PC-3 (cell line): ENCODE measurements at regions not wholly inside any gene's neighbourhood (a gene's known extent, or its start where the extent isn't known, plus 50 kb on each side); places are given as distances from the start of the nearest gene placed in this dataset.

Experiments used
- ATAC-seq: fragments of 200-7000 bp; cut with Tn5 transposase; 2 replicates; pipeline ENCODE4 v1.9.1; 2020; ENCODE audit warnings: mild to moderate bottlenecking, moderate library complexity
- BruUV-seq: library from RNA; stranded (reverse); fragments of 400-500 nt; replicated peaks from 2 replicates; lab custom pipeline; 2021; lab: Mats Ljungman, UMichigan
- CTCF ChIA-PET: fragments of 300-600 bp; sonication (Branson Sonifier 250); formaldehyde crosslinking; loops from one replicate; lab custom pipeline; 2022; ENCODE audit warnings: antibody characterized with exemption; lab: Charles Lee
- POLR2A ChIA-PET: fragments of 300-600 bp; sonication (Branson Sonifier 250); formaldehyde crosslinking; loops from one replicate; lab custom pipeline; 2022; ENCODE audit warnings: antibody characterized with exemption; ENCODE audit not compliant: unreplicated experiment; lab: Charles Lee
- DNase-seq: peaks from one replicate; pipeline ENCODE4 v3.0.0-alpha.2; 2015
- H2AFZ ChIP-seq: fragments of 300-600 bp; sonication (generic); 2 replicates; pipeline ENCODE4 v1.6.0; 2016; ENCODE audit warnings: antibody characterized with exemption, low read length
- H3F3A ChIP-seq: fragments of 300-600 bp; sonication (generic); one replicate; pipeline ENCODE4 v1.6.0; 2017; ENCODE audit warnings: antibody characterized with exemption, low read length, control low read depth, mild to moderate bottlenecking; ENCODE audit not compliant: unreplicated experiment
- H3K27ac ChIP-seq: fragments of 300-600 bp; sonication (generic); 2 replicates; pipeline ENCODE4 v1.5.1; 2016; ENCODE audit warnings: mild to moderate bottlenecking, low read length
- H3K27me3 ChIP-seq: fragments of 300-600 bp; sonication (generic); 2 replicates; pipeline ENCODE4 v1.6.1; 2016; ENCODE audit warnings: low read length, mixed read lengths
- H3K36me3 ChIP-seq: fragments of 300-600 bp; sonication (generic); 2 replicates; pipeline ENCODE4 v1.6.1; 2016; ENCODE audit warnings: low read depth, mixed run types, low read length, mixed read lengths
- H3K4me1 ChIP-seq: fragments of 300-600 bp; sonication (generic); 2 replicates; pipeline ENCODE4 v1.5.1; 2016; ENCODE audit warnings: low read length; ENCODE audit not compliant: insufficient read depth
- H3K4me2 ChIP-seq: fragments of 300-600 bp; sonication (generic); 2 replicates; pipeline ENCODE4 v1.6.0; 2016; ENCODE audit warnings: low read length
- H3K4me3 ChIP-seq: fragments of 300-600 bp; sonication (generic); 2 replicates; pipeline ENCODE4 v1.5.1; 2016; ENCODE audit warnings: mild to moderate bottlenecking, low read length, mixed read lengths
- H3K79me2 ChIP-seq: fragments of 300-600 bp; sonication (generic); 2 replicates; pipeline ENCODE4 v1.6.1; 2017; ENCODE audit warnings: low read length, mixed read lengths
- H3K9ac ChIP-seq: fragments of 300-600 bp; sonication (generic); 2 replicates; pipeline ENCODE4 v1.6.0; 2016; ENCODE audit warnings: mild to moderate bottlenecking, low read length
- H3K9me2 ChIP-seq: fragments of 300-600 bp; sonication (generic); replicated peaks from 2 replicates; pipeline ENCODE4 v1.6.1; 2016; ENCODE audit warnings: mixed run types, low read length, mixed read lengths
- H3K9me3 ChIP-seq: fragments of 300-600 bp; sonication (generic); 2 replicates; pipeline ENCODE4 v1.6.1; 2016; ENCODE audit warnings: low read length, mixed read lengths
- H4K20me1 ChIP-seq: fragments of 300-600 bp; sonication (generic); 2 replicates; pipeline ENCODE4 v1.6.1; 2016; ENCODE audit warnings: low read length, mixed read lengths
- EZH2 ChIP-seq: fragments of 300-600 bp; sonication (generic); IDR thresholded peaks from one replicate; pipeline ENCODE4 v1.6.1; 2017; ENCODE audit warnings: antibody characterized with exemption, mild to moderate bottlenecking, low read length; ENCODE audit not compliant: unreplicated experiment
- EZH2phosphoT487 ChIP-seq: fragments of 300-600 bp; sonication (generic); IDR thresholded peaks from 2 replicates; pipeline ENCODE4 v1.6.1; 2018; ENCODE audit warnings: mild to moderate bottlenecking, antibody characterized with exemption, low read length, borderline replicate concordance
- intact Hi-C: fragments of 100-400 bp; cut with micrococcal nuclease; formaldehyde crosslinking; loops from 2 replicates; pipeline ENCODE4 v1.9.0; 2023
- TF ChIP-seq, protein P1 (sequence below): fragments of 300-600 bp; sonication (generic); conservative IDR thresholded peaks from 2 replicates; pipeline ENCODE4 v1.5.1; 2017; ENCODE audit warnings: antibody characterized with exemption, low read depth, mild to moderate bottlenecking, low read length

DNA sequence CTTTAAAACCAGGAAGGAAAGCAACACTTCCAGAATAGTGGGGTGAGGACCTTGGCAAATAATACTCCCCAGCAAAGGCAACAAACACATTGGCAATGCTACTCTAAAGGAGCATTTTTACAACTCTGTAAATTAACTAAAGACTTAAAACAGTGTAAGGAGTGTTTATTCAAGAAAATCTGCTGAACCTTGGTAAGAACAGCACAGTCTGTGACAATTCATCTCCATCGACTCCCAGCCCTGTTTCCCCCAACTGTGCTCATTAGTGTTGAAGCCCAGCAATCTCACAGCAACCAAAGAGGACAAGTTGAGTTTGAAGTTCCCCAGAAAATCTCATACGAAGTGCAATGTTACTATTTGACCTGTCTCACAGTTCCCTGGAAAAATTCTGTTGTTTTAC is 884.9 kb downstream of the C6orf118 start:
- Histone ChIP-seq H3K27ac (no peak overlapping the region), H3K9me2 (no peaks in the 10 kb centered on the region), H3K9me3 (no peaks in the 10 kb centered on the region), H3K9ac (no peak overlapping the region), H3K27me3 (no peaks in the 10 kb centered on the region), H3K36me3 (no peaks in the 10 kb centered on the region), H3K4me3 (no peak overlapping the region), H4K20me1 (no peaks in the 10 kb centered on the region), H2AFZ (no peak overlapping the region), H3K79me2 (no peaks in the 10 kb centered on the region), H3F3A (no peaks in the 10 kb centered on the region), H3K4me2 (no peak overlapping the region), H3K4me1 (no peaks in the 10 kb centered on the region)
- CTCF ChIA-PET: no interaction called here
- no peak for TF ChIP-seq EZH2
- no peak for TF ChIP-seq EZH2phosphoT487
- TF ChIP-seq, protein P1, sequence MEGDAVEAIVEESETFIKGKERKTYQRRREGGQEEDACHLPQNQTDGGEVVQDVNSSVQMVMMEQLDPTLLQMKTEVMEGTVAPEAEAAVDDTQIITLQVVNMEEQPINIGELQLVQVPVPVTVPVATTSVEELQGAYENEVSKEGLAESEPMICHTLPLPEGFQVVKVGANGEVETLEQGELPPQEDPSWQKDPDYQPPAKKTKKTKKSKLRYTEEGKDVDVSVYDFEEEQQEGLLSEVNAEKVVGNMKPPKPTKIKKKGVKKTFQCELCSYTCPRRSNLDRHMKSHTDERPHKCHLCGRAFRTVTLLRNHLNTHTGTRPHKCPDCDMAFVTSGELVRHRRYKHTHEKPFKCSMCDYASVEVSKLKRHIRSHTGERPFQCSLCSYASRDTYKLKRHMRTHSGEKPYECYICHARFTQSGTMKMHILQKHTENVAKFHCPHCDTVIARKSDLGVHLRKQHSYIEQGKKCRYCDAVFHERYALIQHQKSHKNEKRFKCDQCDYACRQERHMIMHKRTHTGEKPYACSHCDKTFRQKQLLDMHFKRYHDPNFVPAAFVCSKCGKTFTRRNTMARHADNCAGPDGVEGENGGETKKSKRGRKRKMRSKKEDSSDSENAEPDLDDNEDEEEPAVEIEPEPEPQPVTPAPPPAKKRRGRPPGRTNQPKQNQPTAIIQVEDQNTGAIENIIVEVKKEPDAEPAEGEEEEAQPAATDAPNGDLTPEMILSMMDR: no peak
- ATAC-seq: no peak
- POLR2A ChIA-PET: no interaction called here
- no peak for DNase-seq
- intact Hi-C loops: no loop called here
- BruUV-seq: no TSS peak

DNA sequence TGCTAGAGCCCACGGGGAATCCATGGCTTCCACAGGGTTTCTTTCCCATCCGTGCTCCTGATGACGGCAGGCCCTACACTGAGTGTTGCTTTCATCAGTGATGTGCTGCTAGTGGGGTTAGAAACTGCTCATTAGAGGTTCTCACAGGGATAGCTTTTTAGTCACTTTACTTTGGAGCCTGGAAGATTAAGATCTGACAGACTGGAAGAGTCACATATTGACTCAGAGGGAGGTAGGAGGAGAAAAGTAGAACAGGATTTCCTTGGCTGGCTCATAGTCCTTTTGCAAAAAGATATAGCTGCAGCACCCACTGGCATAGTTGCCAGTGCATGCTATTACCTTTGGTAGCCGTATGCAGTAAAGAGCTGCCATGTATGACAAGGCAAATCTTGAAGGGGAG is 890.3 kb downstream of the C6orf118 start:
- no peak overlapping the region for H3K27ac ChIP-seq
- ChIA-PET CTCF (no interaction called here), POLR2A (no interaction called here)
- H3K9me2 ChIP-seq: no peaks in the 10 kb centered on the region
- TF ChIP-seq EZH2phosphoT487: no peak
- TF ChIP-seq, protein P1: no peak
- TF ChIP-seq EZH2: no peak
- intact Hi-C loops: no loop called here
- no peaks in the 10 kb centered on the region for H3K36me3 ChIP-seq
- no peak overlapping the region for H2AFZ ChIP-seq
- no peak overlapping the region for H3K9ac ChIP-seq
- no peak for ATAC-seq
- no TSS peak for BruUV-seq
- H4K20me1 ChIP-seq: no peaks in the 10 kb centered on the region
- H3K4me1 ChIP-seq: no peaks in the 10 kb centered on the region
- H3K27me3 ChIP-seq: no peaks in the 10 kb centered on the region
- H3K79me2 ChIP-seq: no peaks in the 10 kb centered on the region
- no peaks in the 10 kb centered on the region for H3F3A ChIP-seq
- peak; percentile 30 for DNase-seq
- no peaks in the 10 kb centered on the region for H3K9me3 ChIP-seq
- no peak overlapping the region for H3K4me3 ChIP-seq
- H3K4me2 ChIP-seq: no peak overlapping the region

DNA sequence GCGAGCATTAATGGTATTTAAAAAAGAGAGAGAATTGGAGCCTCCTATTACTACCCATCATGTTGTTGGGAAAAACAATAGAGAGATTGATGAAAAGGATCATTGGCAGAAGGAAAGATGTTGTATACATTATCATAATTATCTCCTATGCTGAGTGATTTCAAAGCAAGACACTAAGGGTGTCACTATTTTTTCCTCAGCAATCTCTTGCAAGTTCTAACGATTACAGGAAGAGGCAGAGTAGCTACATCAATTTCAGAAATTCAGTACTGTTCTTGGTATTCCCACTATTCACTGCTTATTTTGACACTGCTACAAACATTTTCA is 891.2 kb downstream of the C6orf118 start:
- ChIA-PET POLR2A (no interaction called here), CTCF (no interaction called here)
- TF ChIP-seq EZH2: no peak
- no peak for TF ChIP-seq EZH2phosphoT487
- TF ChIP-seq, protein P1: no peak
- Histone ChIP-seq H3K9me2 (no peaks in the 10 kb centered on the region), H2AFZ (no peak overlapping the region), H3K36me3 (no peaks in the 10 kb centered on the region), H3K9me3 (no peaks in the 10 kb centered on the region), H4K20me1 (no peaks in the 10 kb centered on the region), H3K9ac (no peak overlapping the region), H3K4me3 (no peak overlapping the region), H3K27me3 (no peaks in the 10 kb centered on the region), H3K4me2 (no peak overlapping the region), H3K79me2 (no peaks in the 10 kb centered on the region), H3F3A (no peaks in the 10 kb centered on the region), H3K27ac (no peak overlapping the region), H3K4me1 (no peaks in the 10 kb centered on the region)
- ATAC-seq (no peak), DNase-seq (no peak)
- intact Hi-C loops: no loop called here
- BruUV-seq: no TSS peak
